ENCODE measurements at regions not wholly inside any gene's neighbourhood (a gene's known extent, or its start where the extent isn't known, plus 50 kb on each side); places are given as distances from the start of the nearest gene placed in this dataset.
"Not testable (repeated sequence)": the region's sequence is repeated elsewhere in the genome, so short reads cannot be mapped to it uniquely, and the experiment has no call there.

- DNase-seq: no peak
Observed at GRCh38 chr7:121519548-121520521, 123.7 kb upstream of the FAM3C start.

- DNase-seq: no peak
Observed at GRCh38 chr7:121517591-121517990, 121.5 kb upstream of the FAM3C start.

GRCh38 chr7:121516821-121517220, 120.7 kb upstream of the FAM3C start:
- DNase-seq: no peak

GRCh38 chr7:121515630-121516401, 119.7 kb upstream of the FAM3C start:
- DNase-seq: no peak

GRCh38 chr7:121515229-121515628, 119.1 kb upstream of the FAM3C start:
- no peak for DNase-seq

GRCh38 chr7:121513105-121513504, 117.0 kb upstream of the FAM3C start:
- DNase-seq: no peak

- DNase-seq: no peak
Observed at GRCh38 chr7:121510858-121511482, 114.9 kb upstream of the FAM3C start.

GRCh38 chr7:121510302-121510701, 114.2 kb upstream of the FAM3C start:
- DNase-seq: no peak

- no peak for DNase-seq
Observed at GRCh38 chr7:121505540-121506182, 109.6 kb upstream of the FAM3C start.

- DNase-seq: no peak
Observed at GRCh38 chr7:121505021-121505420, 108.9 kb upstream of the FAM3C start.

GRCh38 chr7:121504482-121504881, 108.4 kb upstream of the FAM3C start:
- DNase-seq: no peak

GRCh38 chr7:121503730-121504129, 107.6 kb upstream of the FAM3C start:
- DNase-seq: no peak

GRCh38 chr7:121503039-121503438, 106.9 kb upstream of the FAM3C start:
- DNase-seq: no peak

GRCh38 chr7:121501566-121501965, 105.5 kb upstream of the FAM3C start:
- DNase-seq: no peak

- no peak for DNase-seq
Observed at GRCh38 chr7:121500360-121501058, 104.4 kb upstream of the FAM3C start.

- no peak for DNase-seq
Observed at GRCh38 chr7:121499624-121500023, 103.5 kb upstream of the FAM3C start.

GRCh38 chr7:121498816-121499215, 102.7 kb upstream of the FAM3C start:
- DNase-seq: no peak

GRCh38 chr7:121497545-121497944, 101.4 kb upstream of the FAM3C start:
- DNase-seq: not testable (repeated sequence)

- no peak for DNase-seq
Observed at GRCh38 chr7:121494516-121494915, 98.4 kb upstream of the FAM3C start.

GRCh38 chr7:121493553-121493952, 97.4 kb upstream of the FAM3C start:
- no peak for DNase-seq

GRCh38 chr7:121490309-121490708, 94.2 kb upstream of the FAM3C start:
- no peak for DNase-seq

GRCh38 chr7:121489440-121489839, 93.3 kb upstream of the FAM3C start:
- no peak for DNase-seq

Data from NCI-H748 treated with DMSO at 0.1 percent for 48 hours (cell line).